Nucleus accumbens (tissue), 56 donors: ENCODE measurements at regions not wholly inside any gene's neighbourhood (a gene's known extent, or its start where the extent isn't known, plus 50 kb on each side); places are given as distances from the start of the nearest gene placed in this dataset.

ENCODE experiments used
- DNase-seq, 56 donors: peaks; one replicate each; lab custom pipeline; 2025; lab: John Stamatoyannopoulos, UW

GRCh38 chr2:104430359-104430740 lies 423.6 kb upstream of the POU3F3 start:
- DNase-seq: peak in 49 of 56 donors; percentile 30 to 87 (median 70)

DNA sequence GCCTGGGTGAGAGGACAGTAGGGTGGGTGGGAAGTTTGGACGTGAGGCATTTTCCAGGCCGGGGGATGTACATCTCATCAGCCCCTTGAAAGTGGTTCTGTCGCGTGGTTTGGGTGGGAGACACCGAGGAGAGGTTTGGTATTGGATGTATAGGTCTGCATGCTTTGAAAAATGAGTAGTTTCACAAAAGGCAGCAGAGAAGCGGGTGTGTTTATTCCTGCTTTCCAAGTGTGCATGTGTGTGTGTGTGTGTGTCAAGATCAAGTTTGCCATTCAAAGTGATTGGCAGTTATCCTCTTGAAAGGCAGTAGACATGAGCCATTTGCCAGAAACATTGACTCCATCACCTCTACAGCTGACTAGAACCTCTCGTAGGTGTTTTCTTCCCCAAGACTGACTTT lies 423.1 kb upstream of the POU3F3 start:
- peak in 6 of 56 donors; percentile 54 to 76 (median 70) for DNase-seq

- no peak for DNase-seq
Observed at GRCh38 chr2:104431701-104432121, 422.2 kb upstream of the POU3F3 start.

GRCh38 chr2:104432401-104432800 lies 421.5 kb upstream of the POU3F3 start:
- DNase-seq: peak in 1 of 56 donors; percentile 50

- DNase-seq: peak in 1 of 56 donors; percentile 36
Observed at GRCh38 chr2:104432991-104433390, 420.9 kb upstream of the POU3F3 start.

DNA sequence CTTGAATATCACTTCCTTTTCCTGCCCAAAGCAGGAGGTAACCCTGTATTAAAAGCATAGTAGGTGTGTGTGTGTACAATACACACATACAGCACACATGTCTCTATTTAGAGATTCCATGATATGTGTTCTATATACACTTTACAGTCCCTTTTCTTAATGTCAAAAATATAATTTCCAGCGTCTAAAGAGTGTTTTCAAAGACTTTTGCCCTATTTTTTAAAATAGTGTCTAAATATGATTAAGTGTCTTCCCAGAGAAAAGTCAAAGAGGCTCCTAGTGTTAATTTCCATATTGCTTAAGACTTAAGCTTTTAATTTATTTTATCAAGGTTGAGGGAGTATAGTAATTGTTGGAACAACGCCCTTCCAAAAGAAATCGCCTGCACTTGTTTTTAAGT lies 420.3 kb upstream of the POU3F3 start:
- DNase-seq: no peak

DNA sequence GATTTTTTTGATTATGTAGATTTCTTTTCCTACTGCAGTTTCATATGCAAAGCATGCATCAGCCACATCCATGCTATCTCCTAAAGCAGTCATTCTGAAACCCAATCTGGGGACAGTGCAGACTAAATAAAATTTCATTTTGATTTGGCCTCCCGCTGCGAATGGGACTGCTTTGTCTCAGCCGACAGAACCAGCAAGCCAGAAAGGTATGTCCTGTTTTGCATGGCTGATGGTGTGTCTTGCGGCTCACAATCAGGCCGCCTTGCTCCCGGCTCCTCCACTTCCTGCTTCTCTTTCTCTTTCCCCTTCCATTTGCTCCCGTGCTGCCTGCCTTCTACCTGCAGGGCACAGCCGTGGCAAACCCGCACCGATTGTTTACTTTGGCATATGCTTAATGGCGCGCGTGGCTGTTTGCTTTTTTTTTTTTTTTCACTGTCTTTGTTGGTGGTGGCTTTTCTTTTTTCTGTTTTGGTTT lies 419.6 kb upstream of the POU3F3 start:
- DNase-seq: peak in 19 of 56 donors; percentile 17 to 66 (median 38)

DNA sequence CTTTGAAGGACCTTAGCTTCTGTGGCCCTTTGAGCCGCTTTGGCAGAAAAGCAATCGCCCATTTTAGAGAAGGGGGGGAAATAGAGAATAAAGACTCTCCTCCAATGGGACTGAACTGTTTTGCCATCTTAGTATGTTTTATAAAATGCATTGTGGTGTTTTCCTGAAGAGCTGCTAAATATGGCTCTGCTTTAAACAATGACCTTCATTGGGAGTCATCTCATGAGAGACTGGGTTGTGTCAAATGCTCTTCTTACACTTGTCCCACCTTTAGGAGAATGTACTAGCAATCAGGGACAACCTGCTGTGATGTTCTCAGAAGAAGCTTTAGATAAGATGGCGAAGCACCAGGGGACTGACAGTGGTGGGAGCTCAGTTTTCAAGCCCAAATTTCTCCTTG lies 418.9 kb upstream of the POU3F3 start:
- DNase-seq: no peak

- DNase-seq: no peak
Observed at GRCh38 chr2:104438481-104438880, 415.4 kb upstream of the POU3F3 start.

- DNase-seq: no peak
Observed at GRCh38 chr2:104443145-104443544, 410.8 kb upstream of the POU3F3 start.

DNA sequence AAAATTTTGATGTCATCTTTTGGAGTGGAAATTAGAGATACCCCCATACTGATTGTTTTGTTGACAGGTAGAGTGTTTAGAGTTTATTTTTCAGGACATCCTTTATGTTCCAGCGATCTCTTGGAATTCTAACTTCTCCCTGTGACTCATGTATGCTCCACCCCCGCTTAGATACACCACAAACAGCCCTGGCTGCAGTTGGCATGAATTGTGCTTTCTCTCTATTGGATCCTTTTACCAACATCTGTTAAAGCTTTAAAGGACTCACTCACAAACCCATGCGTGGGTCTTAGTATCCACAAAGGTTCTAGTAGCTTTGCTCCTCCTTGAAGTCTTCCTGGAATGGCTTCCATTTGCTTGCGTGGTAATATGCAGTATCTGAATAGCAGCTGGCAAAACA lies 409.5 kb upstream of the POU3F3 start:
- DNase-seq: no peak

GRCh38 chr2:104444889-104445288 lies 409.0 kb upstream of the POU3F3 start:
- no peak for DNase-seq

- DNase-seq: no peak
Observed at GRCh38 chr2:104447831-104448434, 406.0 kb upstream of the POU3F3 start.

GRCh38 chr2:104448661-104449440 lies 405.1 kb upstream of the POU3F3 start:
- DNase-seq: peak in 6 of 56 donors; percentile 18 to 41 (median 34)

GRCh38 chr2:104452558-104452957 lies 401.4 kb upstream of the POU3F3 start:
- no peak for DNase-seq

- no peak for DNase-seq
Observed at GRCh38 chr2:104462731-104463130, 391.2 kb upstream of the POU3F3 start.

- no peak for DNase-seq
Observed at GRCh38 chr2:104465981-104466380, 387.9 kb upstream of the POU3F3 start.

GRCh38 chr2:104468846-104469245 lies 385.1 kb upstream of the POU3F3 start:
- DNase-seq: peak in 1 of 56 donors; percentile 6

- DNase-seq: no peak
Observed at GRCh38 chr2:104472076-104472475, 381.8 kb upstream of the POU3F3 start.

DNA sequence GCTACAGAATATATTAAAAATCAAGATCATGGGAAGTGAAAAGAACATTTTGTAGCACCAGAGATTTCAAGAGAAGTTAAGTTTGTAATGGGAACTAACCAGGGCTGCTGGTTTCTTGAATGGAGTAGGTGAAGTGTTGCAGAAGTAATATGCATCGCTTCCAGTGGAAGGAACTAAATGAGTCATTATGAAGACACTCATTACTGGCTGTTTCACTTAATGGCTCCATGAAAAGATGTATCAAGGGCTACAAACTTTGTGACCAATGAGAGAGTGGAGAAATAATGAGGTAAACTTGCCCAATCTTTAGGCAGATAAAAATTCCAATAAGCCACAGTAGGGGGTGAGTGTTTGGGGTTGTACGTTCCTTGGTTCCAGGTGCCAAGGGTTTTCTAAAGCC lies 380.4 kb upstream of the POU3F3 start:
- no peak for DNase-seq

DNA sequence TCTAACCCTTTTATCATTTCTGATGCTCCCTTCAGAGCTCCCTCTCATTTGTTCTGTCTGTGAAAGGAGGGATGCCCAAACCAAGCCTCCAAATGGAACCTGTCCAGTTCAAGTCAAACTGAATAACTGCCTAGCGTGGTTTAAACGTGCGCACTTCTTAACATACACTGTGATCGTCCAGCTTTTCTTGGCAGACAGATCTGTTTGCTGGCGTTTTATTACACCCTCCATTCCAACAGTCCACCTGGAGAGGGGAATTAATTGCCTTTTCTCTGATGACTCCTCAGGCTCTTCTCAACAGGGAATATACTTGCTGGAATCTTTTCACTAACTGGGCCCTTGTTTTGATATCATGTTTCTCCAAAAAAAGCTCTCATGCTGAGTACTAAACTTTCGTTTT lies 379.2 kb upstream of the POU3F3 start:
- no peak for DNase-seq

- no peak for DNase-seq
Observed at GRCh38 chr2:104476075-104476474, 377.8 kb upstream of the POU3F3 start.
